ENCODE measurements at regions not wholly inside any gene's neighbourhood (a gene's known extent, or its start where the extent isn't known, plus 50 kb on each side); places are given as distances from the start of the nearest gene placed in this dataset.

DNA sequence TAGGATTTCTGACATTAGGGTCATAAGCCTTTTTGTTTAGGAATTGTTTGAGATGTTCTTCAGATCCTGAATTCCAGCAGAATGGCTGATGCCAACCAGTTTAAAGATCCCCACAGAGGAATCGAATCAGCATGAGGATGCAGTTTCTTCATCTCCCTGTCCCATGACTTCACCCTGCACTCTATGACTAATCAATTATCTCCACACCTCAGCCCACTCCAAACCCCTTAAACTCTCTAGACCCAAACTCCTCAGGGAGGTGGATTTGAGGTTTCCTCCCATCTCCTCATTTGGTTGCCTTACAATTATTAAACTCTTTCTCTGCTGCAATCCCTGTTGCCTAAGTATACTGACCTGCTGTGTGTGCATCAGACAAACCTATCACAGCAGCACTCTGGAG lies 86.5 kb upstream of the CRY1 start:
- Histone ChIP-seq H4K5ac (ENCODE audit: insufficient read length, low read depth, low read length) (no peak overlapping the region), H2BK5ac (ENCODE audit: insufficient read length, low read length) (no peak overlapping the region), H2BK15ac (ENCODE audit: low read depth, low read length) (no peak overlapping the region), H3K27me3 (ENCODE audit: insufficient read depth, low read length) (no peaks in the 10 kb centered on the region), H3K23me2 (ENCODE audit: insufficient read length, low read depth, low read length, poor library complexity, severe bottlenecking) (no peaks in the 10 kb centered on the region), H2BK20ac (ENCODE audit: low read depth, low read length, poor library complexity, severe bottlenecking) (no peak overlapping the region), H2AFZ (ENCODE audit: low read length) (no peak overlapping the region), H3K27ac (ENCODE audit: insufficient read length, low read depth, low read length) (no peak overlapping the region), H4K91ac (ENCODE audit: insufficient read length, low read depth, low read length) (no peak overlapping the region), H2AK5ac (ENCODE audit: insufficient read length, low read length) (no peak overlapping the region), H3K23ac (ENCODE audit: insufficient read length, low read depth, low read length) (no peak overlapping the region), H3K56ac (ENCODE audit: insufficient read length, low read depth, low read length) (no peak overlapping the region), H4K20me1 (ENCODE audit: control insufficient read depth, insufficient read depth, insufficient read length) (no peaks in the 10 kb centered on the region), H4K8ac (replicated peaks; ENCODE audit: insufficient read length, low read depth, low read length) (no peak overlapping the region), H3K4me1 (ENCODE audit: insufficient read depth, low read length) (no peaks in the 10 kb centered on the region), H3K79me1 (ENCODE audit: insufficient read depth, low read depth, low read length, poor library complexity, severe bottlenecking) (no peaks in the 10 kb centered on the region), H3T11ph (ENCODE audit: low read length) (no peak overlapping the region), H2BK120ac (ENCODE audit: low read depth, low read length, poor library complexity, severe bottlenecking) (no peak overlapping the region), H3K18ac (ENCODE audit: insufficient read length, low read depth, low read length) (no peak overlapping the region), H3K4ac (ENCODE audit: low read depth, low read length) (no peak overlapping the region), H3K14ac (ENCODE audit: insufficient read depth, low read length) (no peak overlapping the region), H3K79me2 (ENCODE audit: insufficient read depth, low read length) (no peaks in the 10 kb centered on the region), H2BK12ac (ENCODE audit: insufficient read length, low read depth, low read length) (no peak overlapping the region), H3K4me2 (ENCODE audit: insufficient read depth, insufficient read length, low read length) (no peak overlapping the region), H3K9ac (ENCODE audit: extremely low read depth, insufficient read length, low read length) (no peak overlapping the region), H3K9me3 (ENCODE audit: control insufficient read depth, low read depth, low read length) (no peaks in the 10 kb centered on the region)
- peaks cover 6% of the 10 kb centered on the region for H3K27me3 Mint-ChIP-seq (ENCODE audit: low read depth)
- peaks cover 6 to 13% of the 10 kb centered on the region in 2 experiments for H3K4me1 Mint-ChIP-seq
- TF ChIP-seq, protein P1, sequence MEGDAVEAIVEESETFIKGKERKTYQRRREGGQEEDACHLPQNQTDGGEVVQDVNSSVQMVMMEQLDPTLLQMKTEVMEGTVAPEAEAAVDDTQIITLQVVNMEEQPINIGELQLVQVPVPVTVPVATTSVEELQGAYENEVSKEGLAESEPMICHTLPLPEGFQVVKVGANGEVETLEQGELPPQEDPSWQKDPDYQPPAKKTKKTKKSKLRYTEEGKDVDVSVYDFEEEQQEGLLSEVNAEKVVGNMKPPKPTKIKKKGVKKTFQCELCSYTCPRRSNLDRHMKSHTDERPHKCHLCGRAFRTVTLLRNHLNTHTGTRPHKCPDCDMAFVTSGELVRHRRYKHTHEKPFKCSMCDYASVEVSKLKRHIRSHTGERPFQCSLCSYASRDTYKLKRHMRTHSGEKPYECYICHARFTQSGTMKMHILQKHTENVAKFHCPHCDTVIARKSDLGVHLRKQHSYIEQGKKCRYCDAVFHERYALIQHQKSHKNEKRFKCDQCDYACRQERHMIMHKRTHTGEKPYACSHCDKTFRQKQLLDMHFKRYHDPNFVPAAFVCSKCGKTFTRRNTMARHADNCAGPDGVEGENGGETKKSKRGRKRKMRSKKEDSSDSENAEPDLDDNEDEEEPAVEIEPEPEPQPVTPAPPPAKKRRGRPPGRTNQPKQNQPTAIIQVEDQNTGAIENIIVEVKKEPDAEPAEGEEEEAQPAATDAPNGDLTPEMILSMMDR (conservative IDR thresholded peaks at IDR 0.05) = no peak
- peaks cover 0 to 5% (median 0%) of the 10 kb centered on the region in 3 experiments; a peak in 2 of 7 replicates for H3K36me3 Mint-ChIP-seq (ENCODE audit: insufficient read depth in 1 of 3, low read depth in 3 of 3)
- WGBS (ENCODE audit: extremely low coverage, insufficient read length, low lambda C conversion rate) = no CpG with 5 or more reads among the region's 1 CpG
- H3K4me3 Mint-ChIP-seq = no peak overlapping the region
- DNase-seq = no peak
- H3K27ac Mint-ChIP-seq = no peak overlapping the region
- H3K9me3 Mint-ChIP-seq = peaks cover 0 to 3% of the 10 kb centered on the region in 2 experiments; a peak in 1 of 5 replicates

All from H9 (cell line).